PC-3 (cell line): ENCODE measurements at regions not wholly inside any gene's neighbourhood (a gene's known extent, or its start where the extent isn't known, plus 50 kb on each side); places are given as distances from the start of the nearest gene placed in this dataset.
"Not testable (repeated sequence)": the region's sequence is repeated elsewhere in the genome, so short reads cannot be mapped to it uniquely, and the experiment has no call there.

Experiments
- EZH2 ChIP-seq: fragments of 300-600 bp; sonication (generic); IDR thresholded peaks from one replicate; pipeline ENCODE4 v1.6.1; 2017; ENCODE audit warnings: antibody characterized with exemption, mild to moderate bottlenecking, low read length; ENCODE audit not compliant: unreplicated experiment
- EZH2phosphoT487 ChIP-seq: fragments of 300-600 bp; sonication (generic); IDR thresholded peaks from 2 replicates; pipeline ENCODE4 v1.6.1; 2018; ENCODE audit warnings: mild to moderate bottlenecking, antibody characterized with exemption, low read length, borderline replicate concordance
- TF ChIP-seq, protein P1 (sequence below): fragments of 300-600 bp; sonication (generic); conservative IDR thresholded peaks from 2 replicates; pipeline ENCODE4 v1.5.1; 2017; ENCODE audit warnings: antibody characterized with exemption, low read depth, mild to moderate bottlenecking, low read length

DNA sequence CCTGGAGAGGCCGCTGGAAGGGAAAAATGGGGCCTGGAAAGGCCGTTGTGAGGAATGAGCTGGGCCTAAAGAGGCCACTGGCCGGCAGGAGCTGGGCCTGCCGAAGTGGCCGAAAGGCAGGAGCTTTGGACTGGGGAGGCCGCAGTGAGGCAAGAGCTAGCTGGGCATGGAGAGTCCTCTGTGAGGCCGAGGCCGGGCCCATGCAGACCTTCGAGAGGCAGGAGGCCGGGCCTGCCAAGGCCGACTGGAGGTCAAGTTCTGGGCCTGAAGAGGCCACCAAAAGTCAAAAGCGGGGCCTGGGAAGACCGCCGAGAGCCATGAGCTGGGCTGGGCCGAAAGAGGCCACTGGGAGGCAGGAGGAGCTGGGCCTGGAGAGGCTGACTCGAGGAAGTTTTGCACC, 71.6 kb upstream of the COBL start:
- TF ChIP-seq, protein P1, sequence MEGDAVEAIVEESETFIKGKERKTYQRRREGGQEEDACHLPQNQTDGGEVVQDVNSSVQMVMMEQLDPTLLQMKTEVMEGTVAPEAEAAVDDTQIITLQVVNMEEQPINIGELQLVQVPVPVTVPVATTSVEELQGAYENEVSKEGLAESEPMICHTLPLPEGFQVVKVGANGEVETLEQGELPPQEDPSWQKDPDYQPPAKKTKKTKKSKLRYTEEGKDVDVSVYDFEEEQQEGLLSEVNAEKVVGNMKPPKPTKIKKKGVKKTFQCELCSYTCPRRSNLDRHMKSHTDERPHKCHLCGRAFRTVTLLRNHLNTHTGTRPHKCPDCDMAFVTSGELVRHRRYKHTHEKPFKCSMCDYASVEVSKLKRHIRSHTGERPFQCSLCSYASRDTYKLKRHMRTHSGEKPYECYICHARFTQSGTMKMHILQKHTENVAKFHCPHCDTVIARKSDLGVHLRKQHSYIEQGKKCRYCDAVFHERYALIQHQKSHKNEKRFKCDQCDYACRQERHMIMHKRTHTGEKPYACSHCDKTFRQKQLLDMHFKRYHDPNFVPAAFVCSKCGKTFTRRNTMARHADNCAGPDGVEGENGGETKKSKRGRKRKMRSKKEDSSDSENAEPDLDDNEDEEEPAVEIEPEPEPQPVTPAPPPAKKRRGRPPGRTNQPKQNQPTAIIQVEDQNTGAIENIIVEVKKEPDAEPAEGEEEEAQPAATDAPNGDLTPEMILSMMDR = not testable (repeated sequence)
- not testable (repeated sequence) for TF ChIP-seq EZH2phosphoT487, EZH2
